Karpas-422 (cell line): ENCODE measurements at regions not wholly inside any gene's neighbourhood (a gene's known extent, or its start where the extent isn't known, plus 50 kb on each side); places are given as distances from the start of the nearest gene placed in this dataset.
A peak's percentile ranks its signal among the peaks of the same experiment; 100 is the strongest.

Experiments used
- DNase-seq: peaks from one replicate; pipeline ENCODE4 v3.0.0-alpha.2; 2015
- H2AFZ ChIP-seq: fragments of 200-600 bp; sonication (generic); 2 replicates; pipeline ENCODE4 v1.6.1; 2014; ENCODE audit warnings: antibody characterized with exemption, low read length, mixed read lengths
- H3K27ac ChIP-seq: fragments of 200-600 bp; sonication (generic); 2 replicates; pipeline ENCODE4 v1.5.1; 2014; ENCODE audit warnings: mild to moderate bottlenecking, low read length, moderate library complexity
- H3K27me3 ChIP-seq: fragments of 200-600 bp; sonication (generic); 2 replicates; pipeline ENCODE4 v1.6.1; 2014; ENCODE audit warnings: low read length, mixed read lengths
- H3K36me3 ChIP-seq: fragments of 200-600 bp; sonication (generic); 2 replicates; pipeline ENCODE4 v1.6.1; 2014; ENCODE audit warnings: low read length, mixed read lengths; ENCODE audit not compliant: insufficient read depth
- H3K4me1 ChIP-seq: fragments of 200-600 bp; sonication (generic); 2 replicates; pipeline ENCODE4 v1.6.1; 2014; ENCODE audit warnings: mild to moderate bottlenecking, low read length, mixed read lengths
- H3K4me2 ChIP-seq: fragments of 200-600 bp; sonication (generic); 2 replicates; pipeline ENCODE4 v1.6.1; 2014; ENCODE audit warnings: low read length, low read depth, mild to moderate bottlenecking; ENCODE audit not compliant: poor library complexity, severe bottlenecking
- H3K4me3 ChIP-seq: fragments of 200-600 bp; sonication (generic); 2 replicates; pipeline ENCODE4 v1.5.1; 2014; ENCODE audit warnings: mild to moderate bottlenecking, antibody characterized with exemption, low read length, mixed read lengths
- H3K79me2 ChIP-seq: fragments of 200-600 bp; sonication (generic); 2 replicates; pipeline ENCODE4 v1.6.1; 2014; ENCODE audit warnings: mild to moderate bottlenecking, low read length, mixed read lengths
- H3K9ac ChIP-seq: fragments of 200-600 bp; sonication (generic); 2 replicates; pipeline ENCODE4 v1.6.0; 2014; ENCODE audit warnings: low read length
- H3K9me2 ChIP-seq: fragments of 200-600 bp; sonication (generic), shearing (Covaris generic); replicated peaks from 2 replicates; pipeline ENCODE4 v1.6.0; 2014; ENCODE audit warnings: mild to moderate bottlenecking, low read length, moderate library complexity; ENCODE audit not compliant: insufficient read depth
- H3K9me3 ChIP-seq: fragments of 300-700, 200-600 bp; sonication (generic); 2 replicates; pipeline ENCODE4 v1.6.1; 2014; ENCODE audit warnings: low read length, mixed read lengths
- H4K20me1 ChIP-seq: fragments of 200-600 bp; sonication (generic); 2 replicates; pipeline ENCODE4 v1.6.1; 2014; ENCODE audit warnings: mild to moderate bottlenecking, antibody characterized with exemption, low read length, low read depth; ENCODE audit not compliant: insufficient read depth

- DNase-seq: no peak
- Histone ChIP-seq H3K4me3 (no peak overlapping the region), H3K9me3 (no peaks in the 10 kb centered on the region)
Observed at GRCh38 chr11:116457336-116458007, 315.3 kb downstream of the BUD13 start.

GRCh38 chr11:116454951-116455350 lies 317.8 kb downstream of the BUD13 start:
- H3K4me1 ChIP-seq: no peaks in the 10 kb centered on the region
- DNase-seq: no peak
- no peak overlapping the region for H3K27ac ChIP-seq
- H3K4me3 ChIP-seq: no peak overlapping the region
- no peak overlapping the region for H3K4me2 ChIP-seq
- no peaks in the 10 kb centered on the region for H3K36me3 ChIP-seq
- no peaks in the 10 kb centered on the region for H3K9me2 ChIP-seq
- H3K9ac ChIP-seq: no peak overlapping the region
- H3K27me3 ChIP-seq: no peaks in the 10 kb centered on the region
- H2AFZ ChIP-seq: no peak overlapping the region
- no peaks in the 10 kb centered on the region for H3K9me3 ChIP-seq
- no peaks in the 10 kb centered on the region for H3K79me2 ChIP-seq
- no peaks in the 10 kb centered on the region for H4K20me1 ChIP-seq

More at GRCh38 chr11:116457336-116458007, 315.3 kb downstream of the BUD13 start:
- H3K4me1 ChIP-seq: no peaks in the 10 kb centered on the region
- no peaks in the 10 kb centered on the region for H3K9me2 ChIP-seq
- no peak overlapping the region for H3K9ac ChIP-seq
- no peaks in the 10 kb centered on the region for H3K27me3 ChIP-seq
- no peaks in the 10 kb centered on the region for H3K36me3 ChIP-seq
- H3K4me2 ChIP-seq: no peak overlapping the region
- no peaks in the 10 kb centered on the region for H4K20me1 ChIP-seq
- H3K79me2 ChIP-seq: no peaks in the 10 kb centered on the region
- H2AFZ ChIP-seq: no peak overlapping the region
- no peak overlapping the region for H3K27ac ChIP-seq

GRCh38 chr11:116454020-116454645 lies 318.7 kb downstream of the BUD13 start:
- Histone ChIP-seq H3K27me3 (no peaks in the 10 kb centered on the region), H3K9me3 (no peaks in the 10 kb centered on the region), H3K36me3 (no peaks in the 10 kb centered on the region), H3K4me3 (no peak overlapping the region), H3K4me2 (no peak overlapping the region), H3K9me2 (no peaks in the 10 kb centered on the region), H4K20me1 (no peaks in the 10 kb centered on the region), H3K9ac (no peak overlapping the region), H3K4me1 (no peaks in the 10 kb centered on the region), H3K79me2 (no peaks in the 10 kb centered on the region), H2AFZ (no peak overlapping the region), H3K27ac (no peak overlapping the region)
- DNase-seq: peak; percentile 71

- no peak for DNase-seq
- H2AFZ ChIP-seq: no peak overlapping the region
- H3K27me3 ChIP-seq: no peaks in the 10 kb centered on the region
- no peaks in the 10 kb centered on the region for H4K20me1 ChIP-seq
- no peaks in the 10 kb centered on the region for H3K4me1 ChIP-seq
- H3K4me2 ChIP-seq: no peak overlapping the region
- H3K27ac ChIP-seq: no peak overlapping the region
- H3K9ac ChIP-seq: no peak overlapping the region
- no peaks in the 10 kb centered on the region for H3K79me2 ChIP-seq
- no peaks in the 10 kb centered on the region for H3K9me3 ChIP-seq
- H3K4me3 ChIP-seq: no peak overlapping the region
- no peaks in the 10 kb centered on the region for H3K36me3 ChIP-seq
- H3K9me2 ChIP-seq: no peaks in the 10 kb centered on the region
Observed at GRCh38 chr11:116452461-116452860, 320.3 kb downstream of the BUD13 start.

GRCh38 chr11:116449522-116449921 lies 323.3 kb downstream of the BUD13 start:
- no peak overlapping the region for H3K9ac ChIP-seq
- no peaks in the 10 kb centered on the region for H3K79me2 ChIP-seq
- H3K4me1 ChIP-seq: no peaks in the 10 kb centered on the region
- no peaks in the 10 kb centered on the region for H4K20me1 ChIP-seq
- H3K27ac ChIP-seq: no peak overlapping the region
- H3K36me3 ChIP-seq: no peaks in the 10 kb centered on the region
- no peaks in the 10 kb centered on the region for H3K9me3 ChIP-seq
- DNase-seq: no peak
- no peak overlapping the region for H2AFZ ChIP-seq
- H3K9me2 ChIP-seq: no peaks in the 10 kb centered on the region
- no peaks in the 10 kb centered on the region for H3K27me3 ChIP-seq
- no peak overlapping the region for H3K4me2 ChIP-seq
- H3K4me3 ChIP-seq: no peak overlapping the region

- H2AFZ ChIP-seq: no peak overlapping the region
- DNase-seq: no peak
- H3K36me3 ChIP-seq: no peaks in the 10 kb centered on the region
- H3K27ac ChIP-seq: no peak overlapping the region
- no peaks in the 10 kb centered on the region for H3K27me3 ChIP-seq
- H4K20me1 ChIP-seq: no peaks in the 10 kb centered on the region
- no peaks in the 10 kb centered on the region for H3K9me3 ChIP-seq
- no peak overlapping the region for H3K4me2 ChIP-seq
- H3K9ac ChIP-seq: no peak overlapping the region
- no peaks in the 10 kb centered on the region for H3K79me2 ChIP-seq
- no peaks in the 10 kb centered on the region for H3K9me2 ChIP-seq
- no peak overlapping the region for H3K4me3 ChIP-seq
- no peaks in the 10 kb centered on the region for H3K4me1 ChIP-seq
Observed at GRCh38 chr11:116446048-116446941, 326.5 kb downstream of the BUD13 start.

- H3K4me2 ChIP-seq: no peak overlapping the region
- no peak overlapping the region for H2AFZ ChIP-seq
- DNase-seq: no peak
- H3K27ac ChIP-seq: no peak overlapping the region
- H3K9ac ChIP-seq: no peak overlapping the region
- no peaks in the 10 kb centered on the region for H3K79me2 ChIP-seq
- no peaks in the 10 kb centered on the region for H4K20me1 ChIP-seq
- H3K4me1 ChIP-seq: no peaks in the 10 kb centered on the region
- no peaks in the 10 kb centered on the region for H3K9me2 ChIP-seq
- H3K36me3 ChIP-seq: no peaks in the 10 kb centered on the region
- no peaks in the 10 kb centered on the region for H3K9me3 ChIP-seq
- H3K4me3 ChIP-seq: no peak overlapping the region
- no peaks in the 10 kb centered on the region for H3K27me3 ChIP-seq
Observed at GRCh38 chr11:116445108-116446047, 327.4 kb downstream of the BUD13 start.
